HUES6 (cell line): ENCODE measurements at regions not wholly inside any gene's neighbourhood (a gene's known extent, or its start where the extent isn't known, plus 50 kb on each side); places are given as distances from the start of the nearest gene placed in this dataset.
A peak's percentile ranks its signal among the peaks of the same experiment; 100 is the strongest.

Experiments used
- H3K27ac ChIP-seq: 2 replicates; pipeline ENCODE4 v1.7.0; 2013; ENCODE audit warnings: low read depth, mild to moderate bottlenecking, low read length, inconsistent platforms
- H3K27me3 ChIP-seq: 2 replicates; pipeline ENCODE4 v1.6.1; 2013; ENCODE audit warnings: low read length; ENCODE audit not compliant: control insufficient read depth, insufficient read depth
- H3K36me3 ChIP-seq: 2 replicates; pipeline ENCODE4 v1.6.1; 2013; ENCODE audit warnings: low read length; ENCODE audit not compliant: control insufficient read depth, insufficient read depth
- H3K4me1 ChIP-seq: 2 replicates; pipeline ENCODE4 v1.6.1; 2013; ENCODE audit warnings: low read length; ENCODE audit not compliant: control insufficient read depth, insufficient read depth
- H3K4me3 ChIP-seq: 2 replicates; pipeline ENCODE4 v1.5.1; 2013; ENCODE audit warnings: low read depth, low read length
- H3K9ac ChIP-seq: one replicate; pipeline ENCODE4 v1.6.1; 2013; ENCODE audit warnings: mild to moderate bottlenecking, low read length
- H3K9me3 ChIP-seq: 2 replicates; pipeline ENCODE4 v1.6.1; 2013; ENCODE audit warnings: low read depth, low read length; ENCODE audit not compliant: control insufficient read depth, insufficient read depth

- Histone ChIP-seq H3K4me3 (no peak overlapping the region), H3K4me1 (peaks cover 32% of the 10 kb centered on the region), H3K27ac (no peak overlapping the region), H3K36me3 (0 out of 2 replicates have a peak, but pooled peaks cover 4% of the 10 kb centered on the region), H3K9me3 (no peaks in the 10 kb centered on the region), H3K9ac (no peak overlapping the region), H3K27me3 (no peaks in the 10 kb centered on the region)
These were observed 294.0 kb downstream of the SOX4 start for GRCh38 chr6:21887231-21888185.

- Histone ChIP-seq H3K4me1 (peaks cover 19% of the 10 kb centered on the region), H3K9ac (no peak overlapping the region), H3K4me3 (no peak overlapping the region), H3K36me3 (0 out of 2 replicates have a peak, but pooled peaks cover 4% of the 10 kb centered on the region), H3K27me3 (no peaks in the 10 kb centered on the region), H3K9me3 (no peaks in the 10 kb centered on the region), H3K27ac (0 out of 2 replicates have a peak overlapping the region, but pooled peaks have one; percentile 10)
These were observed 297.5 kb downstream of the SOX4 start for GRCh38 chr6:21891080-21891479.

- no peak overlapping the region for H3K4me3 ChIP-seq
- H3K9ac ChIP-seq, result no peak overlapping the region
- no peaks in the 10 kb centered on the region for H3K9me3 ChIP-seq
- H3K27me3 ChIP-seq, result no peaks in the 10 kb centered on the region
- no peak overlapping the region for H3K27ac ChIP-seq
- peaks cover 14% of the 10 kb centered on the region for H3K4me1 ChIP-seq
- no peaks in the 10 kb centered on the region for H3K36me3 ChIP-seq
These were observed 300.2 kb downstream of the SOX4 start for GRCh38 chr6:21893793-21894192.

GRCh38 chr6:21895555-21895954 lies 302.0 kb downstream of the SOX4 start:
- no peak overlapping the region for H3K4me3 ChIP-seq
- H3K27ac ChIP-seq, result no peak overlapping the region
- H3K36me3 ChIP-seq, result no peaks in the 10 kb centered on the region

GRCh38 chr6:21898107-21898796 lies 304.7 kb downstream of the SOX4 start:
- H3K4me1 ChIP-seq, result peaks cover 7% of the 10 kb centered on the region
- H3K27me3 ChIP-seq, result no peaks in the 10 kb centered on the region
- H3K9ac ChIP-seq, result no peak overlapping the region
- H3K9me3 ChIP-seq, result no peaks in the 10 kb centered on the region
- no peak overlapping the region for H3K4me3 ChIP-seq
- no peak overlapping the region for H3K27ac ChIP-seq
- no peaks in the 10 kb centered on the region for H3K36me3 ChIP-seq

More at GRCh38 chr6:21895555-21895954, 302.0 kb downstream of the SOX4 start:
- Histone ChIP-seq H3K27me3 (no peaks in the 10 kb centered on the region), H3K9ac (no peak overlapping the region), H3K9me3 (no peaks in the 10 kb centered on the region), H3K4me1 (peaks cover 11% of the 10 kb centered on the region)

- Histone ChIP-seq H3K9me3 (no peaks in the 10 kb centered on the region), H3K27me3 (no peaks in the 10 kb centered on the region), H3K9ac (no peak overlapping the region), H3K27ac (no peak overlapping the region), H3K4me3 (no peak overlapping the region), H3K36me3 (no peaks in the 10 kb centered on the region), H3K4me1 (peaks cover 7% of the 10 kb centered on the region)
These were observed 306.2 kb downstream of the SOX4 start for GRCh38 chr6:21899708-21900107.

- Histone ChIP-seq H3K27me3 (no peaks in the 10 kb centered on the region), H3K36me3 (no peaks in the 10 kb centered on the region), H3K4me1 (peaks cover 7% of the 10 kb centered on the region), H3K4me3 (no peak overlapping the region), H3K9me3 (no peaks in the 10 kb centered on the region), H3K27ac (0 out of 2 replicates have a peak overlapping the region, but pooled peaks have one; percentile 23), H3K9ac (no peak overlapping the region)
These were observed 307.2 kb downstream of the SOX4 start for GRCh38 chr6:21900730-21901129.

- no peak overlapping the region for H3K27ac ChIP-seq
- peaks cover 10% of the 10 kb centered on the region for H3K4me1 ChIP-seq
- H3K27me3 ChIP-seq, result no peaks in the 10 kb centered on the region
- H3K9ac ChIP-seq, result no peak overlapping the region
- H3K9me3 ChIP-seq, result no peaks in the 10 kb centered on the region
- H3K36me3 ChIP-seq, result no peaks in the 10 kb centered on the region
- no peak overlapping the region for H3K4me3 ChIP-seq
These were observed 309.1 kb downstream of the SOX4 start for GRCh38 chr6:21902628-21903169.

GRCh38 chr6:21905531-21905930 lies 312.0 kb downstream of the SOX4 start:
- H3K27me3 ChIP-seq, result no peaks in the 10 kb centered on the region
- no peaks in the 10 kb centered on the region for H3K9me3 ChIP-seq
- H3K9ac ChIP-seq, result no peak overlapping the region
- H3K27ac ChIP-seq, result no peak overlapping the region
- peaks cover 22% of the 10 kb centered on the region for H3K4me1 ChIP-seq
- H3K36me3 ChIP-seq, result no peaks in the 10 kb centered on the region
- H3K4me3 ChIP-seq, result no peak overlapping the region

- H3K27me3 ChIP-seq, result no peaks in the 10 kb centered on the region
- peaks cover 28% of the 10 kb centered on the region for H3K4me1 ChIP-seq
- H3K9me3 ChIP-seq, result no peaks in the 10 kb centered on the region
- no peak overlapping the region for H3K9ac ChIP-seq
- H3K27ac ChIP-seq, result no peak overlapping the region
- no peaks in the 10 kb centered on the region for H3K36me3 ChIP-seq
- H3K4me3 ChIP-seq, result no peak overlapping the region
These were observed 313.3 kb downstream of the SOX4 start for GRCh38 chr6:21906826-21907225.

GRCh38 chr6:21907291-21907690 lies 313.7 kb downstream of the SOX4 start:
- H3K4me3 ChIP-seq, result no peak overlapping the region
- peaks cover 32% of the 10 kb centered on the region for H3K4me1 ChIP-seq
- no peaks in the 10 kb centered on the region for H3K36me3 ChIP-seq
- no peak overlapping the region for H3K27ac ChIP-seq
- H3K9ac ChIP-seq, result no peak overlapping the region
- no peaks in the 10 kb centered on the region for H3K27me3 ChIP-seq
- H3K9me3 ChIP-seq, result no peaks in the 10 kb centered on the region
